A549 (cell line): ENCODE measurements at regions not wholly inside any gene's neighbourhood (a gene's known extent, or its start where the extent isn't known, plus 50 kb on each side); places are given as distances from the start of the nearest gene placed in this dataset.

ENCODE experiments used
- BHLHE40 ChIP-seq: IDR thresholded peaks from 2 replicates; pipeline ENCODE4 v1.6.1; 2012; ENCODE audit warnings: low read depth, low read length, inconsistent platforms
- CEBPB ChIP-seq, 2 experiments: fragments of >200 bp in 1 of 2; sonication (Bioruptor Twin) in 1 of 2; formaldehyde crosslinking in 1 of 2; IDR thresholded peaks; 2 replicates each; pipeline ENCODE4 v1.6.1; 2012 to 2016
- CHD2 ChIP-seq: fragments of 150-350 bp; IDR thresholded peaks from 2 replicates; pipeline ENCODE4 v1.6.1; 2014; ENCODE audit warnings: low read length; ENCODE audit not compliant: partially characterized antibody
- EP300 ChIP-seq, 2 experiments: fragments of >200 bp; sonication (Bioruptor Twin); formaldehyde crosslinking; IDR thresholded peaks; 2 replicates in 1 of 2; 3 replicates in 1 of 2; pipeline ENCODE4 v1.6.1; 2016 to 2017
- HDAC2 ChIP-seq: fragments of 200-600 bp; sonication (generic); IDR thresholded peaks from 2 replicates; pipeline ENCODE4 v1.6.1; 2016
- KDM1A ChIP-seq: fragments of 200-600 bp; sonication (generic); IDR thresholded peaks from 2 replicates; pipeline ENCODE4 v1.6.1; 2016; ENCODE audit warnings: low read depth, mild to moderate bottlenecking
- POLR2A ChIP-seq: IDR thresholded peaks from 2 replicates; pipeline ENCODE4 v1.6.1; 2012; ENCODE audit warnings: mild to moderate bottlenecking, low read length
- RAD21 ChIP-seq, 2 experiments: fragments of >200 bp in 1 of 2; sonication (Bioruptor Twin) in 1 of 2; formaldehyde crosslinking in 1 of 2; IDR thresholded peaks in 1 of 2; conservative IDR thresholded peaks in 1 of 2; 2 replicates in 1 of 2; 3 replicates in 1 of 2; pipeline ENCODE4 v1.6.1; 2012 to 2018; ENCODE audit warnings: inconsistent platforms in 1 of 2
- RFX5 ChIP-seq: fragments of 450-650 bp; IDR thresholded peaks from 2 replicates; pipeline ENCODE4 v1.7.1; 2014; ENCODE audit warnings: antibody characterized with exemption, mild to moderate bottlenecking, moderate library complexity
- ZFP36 ChIP-seq: fragments of 450-650 bp; IDR thresholded peaks from 2 replicates; pipeline ENCODE4 v1.6.1; 2014; ENCODE audit warnings: borderline replicate concordance; ENCODE audit not compliant: partially characterized antibody
- TF ChIP-seq, protein P1 (sequence below): fragments of >200 bp; sonication (Bioruptor Twin); formaldehyde crosslinking; IDR thresholded peaks from 3 replicates; pipeline ENCODE4 v1.5.1; 2016
- TF ChIP-seq, protein P2 (sequence below): IDR thresholded peaks from 2 replicates; pipeline ENCODE4 v1.6.1; 2012
- TF ChIP-seq, protein P3 (sequence below): fragments of 200-600 bp; sonication (generic); IDR thresholded peaks from 2 replicates; pipeline ENCODE4 v1.6.1; 2016; ENCODE audit warnings: antibody characterized with exemption, mild to moderate bottlenecking, moderate library complexity

DNA sequence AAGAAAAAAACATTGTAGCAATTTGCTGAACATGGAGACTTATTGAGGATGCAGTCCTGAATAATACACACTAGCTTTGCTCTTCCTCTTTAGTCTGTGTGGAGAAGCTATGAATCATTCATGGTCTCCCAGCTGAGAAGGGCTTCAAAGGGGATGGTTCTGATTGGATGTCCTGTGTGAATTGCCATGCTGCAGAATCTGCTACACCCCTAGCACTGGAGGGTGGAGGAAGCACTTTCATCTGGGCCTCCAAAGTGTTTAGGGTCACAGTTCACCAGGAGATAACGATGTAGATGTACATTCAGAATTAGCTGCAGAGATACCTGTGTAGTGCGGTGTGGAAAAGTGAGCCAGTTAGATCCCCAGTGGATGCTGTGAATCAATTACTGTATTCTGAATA lies 321.1 kb upstream of the EDNRB start:
- TF ChIP-seq, protein P1, sequence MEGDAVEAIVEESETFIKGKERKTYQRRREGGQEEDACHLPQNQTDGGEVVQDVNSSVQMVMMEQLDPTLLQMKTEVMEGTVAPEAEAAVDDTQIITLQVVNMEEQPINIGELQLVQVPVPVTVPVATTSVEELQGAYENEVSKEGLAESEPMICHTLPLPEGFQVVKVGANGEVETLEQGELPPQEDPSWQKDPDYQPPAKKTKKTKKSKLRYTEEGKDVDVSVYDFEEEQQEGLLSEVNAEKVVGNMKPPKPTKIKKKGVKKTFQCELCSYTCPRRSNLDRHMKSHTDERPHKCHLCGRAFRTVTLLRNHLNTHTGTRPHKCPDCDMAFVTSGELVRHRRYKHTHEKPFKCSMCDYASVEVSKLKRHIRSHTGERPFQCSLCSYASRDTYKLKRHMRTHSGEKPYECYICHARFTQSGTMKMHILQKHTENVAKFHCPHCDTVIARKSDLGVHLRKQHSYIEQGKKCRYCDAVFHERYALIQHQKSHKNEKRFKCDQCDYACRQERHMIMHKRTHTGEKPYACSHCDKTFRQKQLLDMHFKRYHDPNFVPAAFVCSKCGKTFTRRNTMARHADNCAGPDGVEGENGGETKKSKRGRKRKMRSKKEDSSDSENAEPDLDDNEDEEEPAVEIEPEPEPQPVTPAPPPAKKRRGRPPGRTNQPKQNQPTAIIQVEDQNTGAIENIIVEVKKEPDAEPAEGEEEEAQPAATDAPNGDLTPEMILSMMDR: no peak
- TF ChIP-seq POLR2A (no peak), RAD21 (conservative IDR thresholded peaks at IDR 0.05 in 1 of 2, IDR thresholded peaks at IDR 0.05 in 1 of 2) (no peak), CHD2 (no peak), RFX5 (no peak), BHLHE40 (no peak), KDM1A (no peak), CEBPB (IDR thresholded peaks at IDR 0.05) (no peak), ZFP36 (no peak), HDAC2 (no peak), EP300 (IDR thresholded peaks at IDR 0.05) (no peak)
- TF ChIP-seq, protein P2, sequence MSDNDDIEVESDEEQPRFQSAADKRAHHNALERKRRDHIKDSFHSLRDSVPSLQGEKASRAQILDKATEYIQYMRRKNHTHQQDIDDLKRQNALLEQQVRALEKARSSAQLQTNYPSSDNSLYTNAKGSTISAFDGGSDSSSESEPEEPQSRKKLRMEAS: no peak
- TF ChIP-seq, protein P3, sequence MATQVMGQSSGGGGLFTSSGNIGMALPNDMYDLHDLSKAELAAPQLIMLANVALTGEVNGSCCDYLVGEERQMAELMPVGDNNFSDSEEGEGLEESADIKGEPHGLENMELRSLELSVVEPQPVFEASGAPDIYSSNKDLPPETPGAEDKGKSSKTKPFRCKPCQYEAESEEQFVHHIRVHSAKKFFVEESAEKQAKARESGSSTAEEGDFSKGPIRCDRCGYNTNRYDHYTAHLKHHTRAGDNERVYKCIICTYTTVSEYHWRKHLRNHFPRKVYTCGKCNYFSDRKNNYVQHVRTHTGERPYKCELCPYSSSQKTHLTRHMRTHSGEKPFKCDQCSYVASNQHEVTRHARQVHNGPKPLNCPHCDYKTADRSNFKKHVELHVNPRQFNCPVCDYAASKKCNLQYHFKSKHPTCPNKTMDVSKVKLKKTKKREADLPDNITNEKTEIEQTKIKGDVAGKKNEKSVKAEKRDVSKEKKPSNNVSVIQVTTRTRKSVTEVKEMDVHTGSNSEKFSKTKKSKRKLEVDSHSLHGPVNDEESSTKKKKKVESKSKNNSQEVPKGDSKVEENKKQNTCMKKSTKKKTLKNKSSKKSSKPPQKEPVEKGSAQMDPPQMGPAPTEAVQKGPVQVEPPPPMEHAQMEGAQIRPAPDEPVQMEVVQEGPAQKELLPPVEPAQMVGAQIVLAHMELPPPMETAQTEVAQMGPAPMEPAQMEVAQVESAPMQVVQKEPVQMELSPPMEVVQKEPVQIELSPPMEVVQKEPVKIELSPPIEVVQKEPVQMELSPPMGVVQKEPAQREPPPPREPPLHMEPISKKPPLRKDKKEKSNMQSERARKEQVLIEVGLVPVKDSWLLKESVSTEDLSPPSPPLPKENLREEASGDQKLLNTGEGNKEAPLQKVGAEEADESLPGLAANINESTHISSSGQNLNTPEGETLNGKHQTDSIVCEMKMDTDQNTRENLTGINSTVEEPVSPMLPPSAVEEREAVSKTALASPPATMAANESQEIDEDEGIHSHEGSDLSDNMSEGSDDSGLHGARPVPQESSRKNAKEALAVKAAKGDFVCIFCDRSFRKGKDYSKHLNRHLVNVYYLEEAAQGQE: no peak
